GM12891 (cell line): ENCODE measurements at regions not wholly inside any gene's neighbourhood (a gene's known extent, or its start where the extent isn't known, plus 50 kb on each side); places are given as distances from the start of the nearest gene placed in this dataset.

Experiments
- POLR2A ChIP-seq: IDR thresholded peaks from 2 replicates; pipeline ENCODE4 v1.6.1; 2011; ENCODE audit warnings: low read depth, low read length, control low read depth
- POLR2AphosphoS5 ChIP-seq: IDR thresholded peaks from 2 replicates; pipeline ENCODE4 v1.6.1; 2011; ENCODE audit warnings: low read depth, low read length, control low read depth
- POU2F2 ChIP-seq: IDR thresholded peaks from 2 replicates; pipeline ENCODE4 v1.6.1; 2011; ENCODE audit warnings: low read depth, mild to moderate bottlenecking, control low read depth, low read length, moderate library complexity
- SPI1 ChIP-seq: IDR thresholded peaks from 2 replicates; pipeline ENCODE4 v1.6.1; 2011; ENCODE audit warnings: low read depth, low read length, control low read depth
- TAF1 ChIP-seq: IDR thresholded peaks from 2 replicates; pipeline ENCODE4 v1.6.1; 2011; ENCODE audit warnings: low read depth, low read length, control low read depth

DNA sequence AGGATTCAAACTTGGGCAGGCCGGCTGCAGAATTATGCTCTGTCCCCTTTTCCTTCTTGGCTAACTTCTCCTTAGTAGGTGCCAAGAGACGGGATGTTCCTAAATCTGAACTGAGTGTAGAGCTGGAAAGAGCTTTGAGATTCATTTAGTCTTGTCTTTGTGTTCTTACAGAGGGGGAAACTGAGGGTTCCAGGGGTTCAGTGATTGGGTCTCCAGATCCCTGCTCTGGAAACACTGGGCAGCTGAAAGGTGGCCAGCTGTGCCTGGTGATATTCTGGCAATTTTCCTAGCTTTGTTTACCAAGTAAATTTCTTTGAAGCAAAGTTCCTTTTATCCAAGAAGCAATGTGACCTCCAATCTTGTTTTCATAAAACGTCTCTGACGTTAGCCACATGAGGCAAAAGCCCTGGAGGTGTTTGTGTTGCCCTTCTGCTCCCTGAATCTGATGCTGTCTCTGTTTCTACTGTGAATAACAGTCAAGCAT is 288.7 kb downstream of the ZSWIM6 start:
- TF ChIP-seq POLR2AphosphoS5 (no peak), POLR2A (no peak), TAF1 (no peak), SPI1 (no peak), POU2F2 (no peak)
